Mammary epithelial cell (primary cell): ENCODE measurements at regions not wholly inside any gene's neighbourhood (a gene's known extent, or its start where the extent isn't known, plus 50 kb on each side); places are given as distances from the start of the nearest gene placed in this dataset.

ENCODE experiments used
- EZH2 ChIP-seq: IDR thresholded peaks from 2 replicates; pipeline ENCODE4 v1.6.1; 2012; ENCODE audit warnings: low read length, inconsistent platforms, borderline replicate concordance
- TF ChIP-seq, protein P1 (sequence below), 2 donors: IDR thresholded peaks in 1 of 2; conservative IDR thresholded peaks in 1 of 2; 2 replicates each; pipeline ENCODE4 v1.5.1; 2011 to 2012; ENCODE audit warnings: inconsistent platforms in 2 of 2, low read length in 2 of 2, mild to moderate bottlenecking in 2 of 2, control low read depth in 1 of 2, low read depth in 1 of 2; ENCODE audit not compliant: insufficient read depth in 1 of 2; ENCODE audit errors: extremely low read depth in 1 of 2

- no peak for TF ChIP-seq EZH2
- TF ChIP-seq, protein P1, sequence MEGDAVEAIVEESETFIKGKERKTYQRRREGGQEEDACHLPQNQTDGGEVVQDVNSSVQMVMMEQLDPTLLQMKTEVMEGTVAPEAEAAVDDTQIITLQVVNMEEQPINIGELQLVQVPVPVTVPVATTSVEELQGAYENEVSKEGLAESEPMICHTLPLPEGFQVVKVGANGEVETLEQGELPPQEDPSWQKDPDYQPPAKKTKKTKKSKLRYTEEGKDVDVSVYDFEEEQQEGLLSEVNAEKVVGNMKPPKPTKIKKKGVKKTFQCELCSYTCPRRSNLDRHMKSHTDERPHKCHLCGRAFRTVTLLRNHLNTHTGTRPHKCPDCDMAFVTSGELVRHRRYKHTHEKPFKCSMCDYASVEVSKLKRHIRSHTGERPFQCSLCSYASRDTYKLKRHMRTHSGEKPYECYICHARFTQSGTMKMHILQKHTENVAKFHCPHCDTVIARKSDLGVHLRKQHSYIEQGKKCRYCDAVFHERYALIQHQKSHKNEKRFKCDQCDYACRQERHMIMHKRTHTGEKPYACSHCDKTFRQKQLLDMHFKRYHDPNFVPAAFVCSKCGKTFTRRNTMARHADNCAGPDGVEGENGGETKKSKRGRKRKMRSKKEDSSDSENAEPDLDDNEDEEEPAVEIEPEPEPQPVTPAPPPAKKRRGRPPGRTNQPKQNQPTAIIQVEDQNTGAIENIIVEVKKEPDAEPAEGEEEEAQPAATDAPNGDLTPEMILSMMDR (conservative IDR thresholded peaks at IDR 0.05 in 1 of 2, IDR thresholded peaks at IDR 0.05 in 1 of 2; ENCODE audit: extremely low read depth in 1 of 2, insufficient read depth in 1 of 2, low read depth in 1 of 2, low read length in 2 of 2) = no peak
Measured at GRCh38 chr12:41706376-41706775, 438.3 kb downstream of the GXYLT1 start.
